ENCODE measurements at regions not wholly inside any gene's neighbourhood (a gene's known extent, or its start where the extent isn't known, plus 50 kb on each side); places are given as distances from the start of the nearest gene placed in this dataset.

DNA sequence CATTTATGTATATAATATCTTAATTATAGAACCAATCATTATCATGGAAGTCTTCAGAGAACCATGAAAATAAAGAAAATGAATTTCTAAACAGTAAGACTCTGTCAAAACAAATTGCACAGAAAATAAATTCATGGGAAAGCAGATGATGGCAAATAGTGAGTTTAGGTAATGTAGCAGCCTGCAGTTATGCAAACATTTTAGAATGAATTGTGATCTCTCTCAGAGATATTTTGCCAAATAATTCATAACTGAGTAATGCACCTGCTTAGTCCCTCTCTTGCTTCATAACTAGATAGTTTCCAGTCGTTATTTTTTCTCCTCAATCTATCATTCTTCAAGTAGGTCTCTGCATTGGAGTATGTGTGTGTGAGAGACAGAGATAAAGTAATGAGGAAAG lies 492.7 kb upstream of the THBS1 start:
- in situ Hi-C loops (cut with HindIII; ENCODE audit: low pct_unique_long_range_greater_than_20kb, low sequenced_read_pairs), result no loop called here
- DNase-seq (ENCODE audit: low read depth), result no peak

DNA sequence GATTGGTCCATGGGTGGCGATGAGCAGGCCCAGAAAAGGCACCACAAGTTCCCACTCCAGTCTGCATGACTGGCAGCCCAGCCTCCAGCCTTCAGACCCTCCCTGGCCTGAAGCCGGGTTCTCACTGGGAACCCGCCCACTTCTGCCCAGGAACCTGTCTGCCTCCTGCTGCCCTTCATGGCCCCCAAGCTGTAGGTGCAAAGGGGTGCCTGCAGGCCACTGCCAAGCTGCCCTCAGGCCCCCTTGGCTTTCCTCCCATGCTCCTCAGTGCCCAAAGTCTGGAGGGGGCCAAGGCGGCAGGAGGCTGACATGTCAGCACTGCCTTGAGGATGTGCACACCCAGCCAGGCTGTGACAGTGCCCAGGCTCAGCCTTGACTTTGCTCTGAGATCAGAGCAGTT lies 488.5 kb upstream of the THBS1 start:
- in situ Hi-C loops (cut with HindIII; ENCODE audit: low pct_unique_long_range_greater_than_20kb, low sequenced_read_pairs), result no loop called here
- no peak for DNase-seq (ENCODE audit: low read depth)

DNA sequence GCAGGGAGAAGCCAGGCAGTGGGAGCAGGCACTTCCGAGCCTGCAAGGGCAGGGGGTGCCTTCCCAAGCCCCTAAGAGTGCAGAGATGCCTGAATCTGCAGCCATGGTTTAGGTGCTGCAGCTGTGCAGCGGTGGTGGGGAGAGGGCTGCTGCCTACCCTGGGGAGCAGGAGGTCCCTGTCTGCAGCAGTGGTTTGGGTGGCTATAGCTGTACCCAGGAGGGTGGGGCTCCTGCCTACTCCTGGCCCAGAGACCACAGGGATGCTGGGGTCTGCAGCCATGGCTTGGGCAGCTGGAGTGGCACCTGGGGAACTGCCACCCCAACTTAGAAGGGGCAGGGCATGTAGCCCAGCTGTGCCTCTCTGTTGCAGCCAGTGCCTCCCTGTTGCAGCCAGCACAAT lies 488.1 kb upstream of the THBS1 start:
- DNase-seq (ENCODE audit: low read depth), result no peak
- in situ Hi-C loops (cut with HindIII; ENCODE audit: low pct_unique_long_range_greater_than_20kb, low sequenced_read_pairs), result no loop called here

DNA sequence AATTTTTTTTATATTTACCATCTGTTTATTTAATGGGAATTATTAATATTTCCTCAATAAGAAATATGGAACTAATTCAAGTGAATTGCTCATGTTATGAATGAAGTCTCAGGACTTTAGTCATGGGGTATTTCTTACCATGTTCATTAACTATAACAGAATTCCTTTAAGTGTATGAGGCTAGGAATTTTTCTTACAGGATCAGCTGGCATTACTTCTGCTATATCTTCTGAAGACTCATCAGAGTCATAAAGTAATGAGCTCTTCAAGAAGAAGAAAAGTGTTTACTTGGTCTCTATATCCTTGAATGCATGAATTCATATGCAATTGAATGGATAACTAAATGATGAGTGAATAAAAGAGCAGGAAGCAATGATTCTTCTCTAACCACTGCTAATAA lies 486.8 kb upstream of the THBS1 start:
- no peak for DNase-seq (ENCODE audit: low read depth)
- in situ Hi-C loops (cut with HindIII; ENCODE audit: low pct_unique_long_range_greater_than_20kb, low sequenced_read_pairs), result no loop called here

DNA sequence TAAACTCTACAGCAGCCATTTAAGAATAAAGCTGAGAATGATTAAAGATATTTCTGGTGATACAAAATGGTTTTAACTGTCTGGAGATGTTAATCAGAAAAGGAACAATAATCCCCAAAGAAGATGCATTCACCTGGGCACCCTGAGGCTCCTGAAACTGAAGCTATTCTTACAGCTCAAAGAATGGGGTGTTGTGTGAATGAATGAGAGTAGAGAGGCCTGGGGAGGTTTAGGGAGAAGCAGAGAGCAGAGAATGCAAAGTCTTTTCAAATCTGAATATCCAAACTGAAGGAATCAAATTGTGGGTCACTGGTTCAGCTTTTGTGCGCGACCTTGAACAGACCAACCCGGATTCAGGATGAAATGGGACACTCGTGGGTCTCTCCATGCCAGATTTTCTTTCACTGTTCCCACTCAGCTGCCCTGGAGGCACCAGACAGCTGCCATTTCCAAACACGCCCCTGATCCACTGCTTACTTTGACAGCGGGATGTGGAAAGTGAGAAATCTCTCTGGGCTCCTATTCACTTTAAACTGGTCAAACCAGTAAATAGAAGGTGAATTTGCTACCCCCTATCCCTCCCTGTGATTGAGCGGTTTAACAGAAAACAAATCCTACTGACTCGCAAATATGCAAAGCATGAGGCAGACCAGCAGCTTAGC lies 485.5 kb upstream of the THBS1 start:
- no peak for DNase-seq (ENCODE audit: low read depth)
- in situ Hi-C loops (cut with HindIII; ENCODE audit: low pct_unique_long_range_greater_than_20kb, low sequenced_read_pairs), result no loop called here

DNA sequence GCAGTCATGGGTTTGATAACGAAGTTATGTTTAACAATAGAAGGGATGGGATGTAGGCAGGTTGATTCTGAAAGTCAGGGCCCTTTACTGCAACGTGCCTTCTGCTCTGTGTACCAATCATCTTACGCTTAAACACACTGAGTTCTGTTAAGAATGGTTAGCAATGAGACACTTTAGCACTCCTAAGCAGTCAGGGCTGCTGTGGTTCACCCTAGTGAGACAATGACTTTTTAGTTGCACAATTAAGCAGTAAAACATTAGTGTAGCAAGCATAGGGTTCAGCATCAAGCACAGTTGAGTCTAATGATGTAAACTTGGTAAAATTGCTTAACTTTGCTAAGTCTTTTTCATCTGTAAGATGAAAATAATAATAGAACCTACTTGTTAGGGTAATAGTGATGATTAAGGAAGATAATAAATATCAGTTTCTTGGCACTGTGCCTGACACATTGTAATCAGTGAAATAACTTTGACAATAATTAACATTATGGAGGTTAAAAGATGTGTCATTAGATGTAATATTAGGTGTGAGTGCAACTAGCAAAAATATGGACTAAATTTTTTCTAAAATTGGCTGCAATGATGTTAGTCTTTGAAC lies 484.2 kb upstream of the THBS1 start:
- in situ Hi-C loops (cut with HindIII; ENCODE audit: low pct_unique_long_range_greater_than_20kb, low sequenced_read_pairs), result no loop called here

DNA sequence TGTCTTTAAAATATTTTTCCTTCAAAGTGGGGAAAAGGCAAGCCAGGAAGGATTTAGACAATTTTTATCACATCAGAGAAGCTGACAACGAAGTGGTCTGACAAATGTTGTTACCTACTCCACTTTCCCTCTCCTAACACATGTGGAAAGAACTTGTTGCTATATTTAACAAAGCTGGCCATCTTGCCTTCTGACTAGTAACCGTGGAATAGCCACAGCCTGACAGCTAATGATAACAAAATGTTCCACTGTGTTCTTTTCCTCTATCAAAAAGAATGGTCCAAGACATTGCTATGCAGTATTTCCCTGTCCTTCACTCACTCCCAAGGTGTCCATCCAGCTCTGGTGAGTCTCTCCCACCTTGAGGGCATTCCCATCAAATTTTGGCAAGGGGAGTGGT lies 481.4 kb upstream of the THBS1 start:
- DNase-seq (ENCODE audit: low read depth), result no peak
- in situ Hi-C loops (cut with HindIII; ENCODE audit: low pct_unique_long_range_greater_than_20kb, low sequenced_read_pairs), result no loop called here

More for the DNA sequence above, 484.2 kb upstream of the THBS1 start:
- DNase-seq (ENCODE audit: low read depth), result no peak

DNA sequence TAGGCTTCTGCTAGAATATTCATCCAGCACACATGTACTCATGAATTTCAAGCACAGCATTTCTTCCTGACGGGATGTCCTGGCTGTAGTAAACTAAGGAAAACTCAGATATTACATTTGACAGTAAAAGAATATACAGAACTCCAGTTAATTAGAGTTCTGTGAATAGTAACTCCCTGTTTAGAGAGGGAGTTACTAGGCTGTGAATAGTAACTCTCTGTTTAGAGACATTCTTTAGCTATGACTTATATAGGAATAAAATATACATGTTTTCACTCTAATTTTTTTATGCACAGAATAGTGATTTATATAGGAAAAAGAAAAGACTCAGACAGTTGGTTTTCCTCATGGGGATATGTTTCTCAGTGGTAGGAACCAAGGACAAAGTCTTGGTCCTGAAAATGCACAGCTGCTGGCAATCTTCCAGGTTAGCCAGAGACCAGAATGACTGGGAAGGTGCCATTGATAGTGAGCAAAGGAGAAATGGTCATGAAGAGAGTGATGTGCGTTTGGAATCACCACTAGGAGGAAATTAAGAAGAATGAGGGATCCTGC lies 480.7 kb upstream of the THBS1 start:
- in situ Hi-C loops (cut with HindIII; ENCODE audit: low pct_unique_long_range_greater_than_20kb, low sequenced_read_pairs), result no loop called here
- no peak for DNase-seq (ENCODE audit: low read depth)

DNA sequence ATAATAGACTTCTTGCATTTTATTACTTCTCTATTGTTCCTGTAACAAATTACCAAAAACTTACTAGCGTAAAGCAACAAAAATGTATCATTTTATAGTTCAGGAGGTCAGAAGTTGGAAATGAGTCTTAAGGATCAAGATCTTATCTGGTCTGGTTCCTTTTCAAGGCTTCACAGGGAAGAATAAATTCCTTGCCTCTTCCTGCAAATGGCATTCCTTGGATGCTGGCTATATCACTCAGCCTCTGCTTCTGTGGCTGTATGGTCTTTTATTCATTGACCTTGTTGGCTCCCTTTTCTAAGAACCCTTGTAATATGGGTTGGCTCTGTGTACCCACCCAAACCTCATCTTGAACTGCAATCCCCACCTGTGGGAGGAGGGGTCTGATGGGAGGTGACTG lies 478.4 kb upstream of the THBS1 start:
- no peak for DNase-seq (ENCODE audit: low read depth)

DNA sequence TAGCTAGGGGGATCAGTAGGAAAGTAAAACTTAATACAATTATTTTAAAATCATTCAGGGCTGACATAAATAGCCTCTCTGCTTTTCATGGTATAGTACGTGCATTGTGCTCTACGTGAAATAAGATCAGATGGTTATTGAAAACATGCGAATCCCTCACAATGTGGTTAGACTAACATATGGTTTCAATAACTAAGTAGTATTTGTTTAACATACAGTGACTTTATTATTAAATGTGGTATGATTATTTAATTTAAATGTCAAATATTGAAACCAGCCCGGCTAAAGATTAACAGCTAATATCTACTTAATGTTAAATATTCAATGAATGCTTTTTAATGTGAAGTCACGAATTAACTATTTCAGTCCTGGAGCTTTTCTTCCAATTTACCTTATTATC lies 473.9 kb upstream of the THBS1 start:
- no peak for DNase-seq (ENCODE audit: low read depth)
- in situ Hi-C loops (cut with HindIII; ENCODE audit: low pct_unique_long_range_greater_than_20kb, low sequenced_read_pairs), result no loop called here

More for the DNA sequence above, 478.4 kb upstream of the THBS1 start:
- in situ Hi-C loops (cut with HindIII; ENCODE audit: low pct_unique_long_range_greater_than_20kb, low sequenced_read_pairs), result no loop called here

DNA sequence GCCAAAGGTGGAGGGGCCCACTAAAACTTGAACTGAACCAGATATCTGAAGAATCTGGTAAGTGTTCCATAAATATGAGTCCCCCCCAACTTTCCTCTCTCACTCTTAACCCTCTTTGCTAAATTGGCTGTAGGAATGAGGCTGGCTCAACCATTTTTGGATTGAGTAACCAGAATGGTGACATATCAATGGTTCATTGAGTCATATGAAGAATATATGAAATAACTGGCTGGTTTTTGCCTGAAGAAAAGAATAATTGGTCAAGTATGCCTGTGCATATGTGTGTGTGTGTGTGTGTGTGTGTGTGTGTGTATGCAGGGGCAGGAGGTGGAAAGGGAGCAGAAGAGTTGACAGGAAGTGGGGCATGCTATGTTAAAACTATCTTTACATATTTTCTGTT lies 472.9 kb upstream of the THBS1 start:
- no peak for DNase-seq (ENCODE audit: low read depth)
- in situ Hi-C loops (cut with HindIII; ENCODE audit: low pct_unique_long_range_greater_than_20kb, low sequenced_read_pairs), result no loop called here

DNA sequence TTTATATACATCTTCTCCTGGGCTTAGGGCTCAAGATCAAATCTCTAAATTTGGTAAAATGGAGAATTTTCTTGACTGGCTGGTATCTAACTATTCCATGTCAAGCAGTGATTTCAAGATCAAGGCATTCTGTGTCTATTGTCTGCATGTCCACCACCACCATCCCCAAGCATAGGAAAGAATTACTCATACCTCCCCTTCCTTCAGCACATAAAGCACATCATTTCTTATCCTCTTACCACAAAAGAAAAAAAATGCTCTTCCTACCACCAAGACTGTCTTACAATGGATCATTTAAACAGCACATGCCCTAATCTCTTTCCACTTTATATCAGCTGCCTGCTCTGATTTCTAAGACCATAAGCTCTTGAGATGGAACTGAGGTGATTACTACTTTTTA lies 470.5 kb upstream of the THBS1 start:
- no peak for DNase-seq (ENCODE audit: low read depth)
- in situ Hi-C loops (cut with HindIII; ENCODE audit: low pct_unique_long_range_greater_than_20kb, low sequenced_read_pairs), result no loop called here

DNA sequence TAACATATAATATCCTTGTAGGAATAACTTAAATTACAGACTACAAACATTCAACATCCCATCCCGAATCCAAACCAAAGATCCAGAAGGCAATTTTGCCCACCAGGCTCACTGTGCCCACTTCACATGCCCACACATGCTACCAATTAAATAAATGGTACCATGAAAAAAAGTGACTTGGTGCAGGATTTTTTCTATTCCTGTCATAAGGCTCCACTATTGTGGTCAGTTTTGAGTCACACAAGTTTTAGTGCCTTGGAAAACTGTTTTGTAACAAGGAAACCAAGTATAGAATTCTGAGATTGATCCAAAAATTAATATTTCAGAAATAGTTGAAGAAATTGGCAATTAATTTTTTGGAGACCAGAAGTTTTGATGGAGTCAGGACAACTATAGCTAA lies 470.1 kb upstream of the THBS1 start:
- no peak for DNase-seq (ENCODE audit: low read depth)
- in situ Hi-C loops (cut with HindIII; ENCODE audit: low pct_unique_long_range_greater_than_20kb, low sequenced_read_pairs), result no loop called here

DNA sequence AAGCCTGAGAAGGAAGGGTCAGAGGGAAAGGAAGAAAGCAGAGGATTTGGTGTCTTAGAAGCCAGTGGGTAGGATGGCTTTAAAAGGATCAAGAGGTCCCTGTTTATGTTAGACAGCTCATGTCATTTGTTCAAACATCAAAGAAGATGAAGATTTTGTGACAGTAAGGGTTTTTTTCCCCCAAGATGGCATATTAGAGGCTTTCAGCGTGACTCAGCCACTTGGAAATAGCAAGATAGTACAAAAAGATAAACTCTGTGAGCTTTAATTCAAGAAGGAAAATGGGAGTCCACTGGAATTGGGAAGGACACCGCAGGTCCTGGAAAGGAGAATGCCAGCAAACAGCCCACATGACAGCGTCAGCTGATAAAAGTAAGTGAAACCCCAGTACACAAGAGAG lies 467.1 kb upstream of the THBS1 start:
- no peak for DNase-seq (ENCODE audit: low read depth)
- in situ Hi-C loops (cut with HindIII; ENCODE audit: low pct_unique_long_range_greater_than_20kb, low sequenced_read_pairs), result no loop called here

DNA sequence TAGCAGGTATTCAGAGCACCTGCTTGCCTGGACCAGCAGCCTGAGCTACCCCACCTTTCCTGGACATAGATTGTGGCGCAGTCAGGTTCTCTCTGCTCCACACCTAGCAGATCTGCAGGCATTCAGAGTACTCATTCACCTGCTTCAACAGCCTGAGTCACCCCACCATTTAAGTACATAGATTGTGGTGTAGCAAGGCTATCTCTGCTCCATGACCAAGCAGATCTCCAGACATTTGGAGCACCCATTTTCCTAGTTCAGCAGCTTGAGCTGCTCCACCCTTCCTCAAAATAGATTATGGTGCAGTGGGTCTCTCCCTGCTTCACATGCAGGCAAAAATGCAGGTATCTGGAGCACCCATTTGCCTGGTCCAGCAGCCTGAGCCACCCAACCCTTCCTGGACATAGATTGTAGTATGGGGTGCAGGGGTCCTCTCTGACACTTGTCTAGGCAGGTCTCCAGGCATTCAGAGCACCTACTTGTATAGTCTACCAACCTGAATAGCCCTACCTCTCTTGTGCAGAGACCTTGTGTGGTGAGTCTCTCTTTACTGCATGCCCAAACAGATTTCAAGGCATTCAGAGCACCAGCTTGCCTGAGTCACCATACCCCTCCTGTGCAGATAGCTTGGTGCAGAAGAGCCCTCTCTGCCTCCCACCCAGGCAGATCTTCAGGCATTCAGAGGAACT lies 466.0 kb upstream of the THBS1 start:
- in situ Hi-C loops (cut with HindIII; ENCODE audit: low pct_unique_long_range_greater_than_20kb, low sequenced_read_pairs), result no loop called here
- DNase-seq (ENCODE audit: low read depth), result no peak

DNA sequence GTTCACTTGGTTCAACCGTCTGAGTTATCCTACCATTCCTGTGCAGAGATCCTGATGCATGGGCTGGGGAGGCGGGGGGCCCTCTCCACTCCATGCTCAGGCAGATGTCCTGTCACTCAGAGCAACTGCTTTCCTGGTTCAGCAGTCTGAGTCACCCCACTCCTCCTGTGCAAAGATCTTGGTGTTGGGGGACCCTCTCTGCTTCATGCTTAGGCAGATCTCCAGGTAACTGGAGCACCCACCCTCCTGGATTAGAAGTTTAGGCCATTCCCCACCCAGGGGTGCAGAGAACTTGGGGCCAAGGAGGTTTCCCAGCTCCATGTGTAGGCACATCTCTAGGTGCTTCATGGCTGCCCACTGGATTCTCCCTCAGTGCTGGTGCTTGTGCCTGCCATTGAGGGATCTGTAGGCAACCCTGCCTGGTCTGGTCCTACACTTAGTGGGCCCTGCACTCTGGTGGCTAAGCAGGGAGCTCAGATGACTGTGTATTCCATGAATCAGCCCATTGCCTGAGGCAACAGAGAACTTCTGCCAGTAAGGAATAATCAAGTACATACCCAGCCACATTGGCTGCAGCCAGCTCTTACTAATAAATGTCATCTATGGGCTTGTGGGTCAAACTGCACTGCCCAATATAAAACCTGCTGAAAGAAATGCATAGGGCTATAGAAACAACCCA lies 465.4 kb upstream of the THBS1 start:
- DNase-seq (ENCODE audit: low read depth), result no peak
- in situ Hi-C loops (cut with HindIII; ENCODE audit: low pct_unique_long_range_greater_than_20kb, low sequenced_read_pairs), result no loop called here

DNA sequence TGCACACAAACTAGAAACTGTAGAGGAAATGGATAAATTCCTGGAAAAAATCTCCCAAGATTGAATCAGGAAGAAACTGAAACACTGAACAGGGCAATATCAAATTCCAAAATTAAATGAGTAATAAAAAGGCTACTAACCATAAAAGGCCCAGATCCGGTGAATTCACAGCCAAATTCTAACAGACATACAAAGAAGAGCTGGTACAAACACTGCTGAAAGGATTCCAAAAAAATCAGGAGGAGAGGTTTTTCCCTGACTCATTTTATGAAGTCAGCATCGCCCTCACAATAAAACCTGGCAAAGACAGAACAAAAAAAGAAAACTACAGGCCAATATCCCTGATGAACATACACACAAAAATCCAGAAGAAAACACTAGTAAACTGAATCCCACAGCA lies 462.4 kb upstream of the THBS1 start:
- in situ Hi-C loops (cut with HindIII; ENCODE audit: low pct_unique_long_range_greater_than_20kb, low sequenced_read_pairs), result no loop called here
- no peak for DNase-seq (ENCODE audit: low read depth)

DNA sequence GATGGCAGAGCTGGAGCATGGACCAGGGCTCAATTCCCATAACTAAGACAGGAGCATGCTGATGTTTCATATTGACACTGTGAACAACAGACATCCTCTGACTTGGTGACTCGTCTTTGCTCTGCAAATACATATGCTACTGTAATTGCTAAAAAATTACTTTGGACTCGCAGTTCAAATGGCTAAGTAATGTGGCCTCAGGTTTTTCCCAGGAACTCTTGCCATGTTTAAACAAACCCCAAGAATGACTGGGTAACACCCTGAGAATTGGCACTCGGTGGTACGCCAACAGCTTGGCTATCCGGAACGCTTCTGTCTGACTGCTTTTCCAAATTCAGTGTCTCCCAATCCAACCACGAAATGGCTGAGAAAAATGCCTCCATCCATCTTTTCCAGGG lies 456.7 kb upstream of the THBS1 start:
- DNase-seq (ENCODE audit: low read depth), result no peak
- in situ Hi-C loops (cut with HindIII; ENCODE audit: low pct_unique_long_range_greater_than_20kb, low sequenced_read_pairs), result no loop called here

DNA sequence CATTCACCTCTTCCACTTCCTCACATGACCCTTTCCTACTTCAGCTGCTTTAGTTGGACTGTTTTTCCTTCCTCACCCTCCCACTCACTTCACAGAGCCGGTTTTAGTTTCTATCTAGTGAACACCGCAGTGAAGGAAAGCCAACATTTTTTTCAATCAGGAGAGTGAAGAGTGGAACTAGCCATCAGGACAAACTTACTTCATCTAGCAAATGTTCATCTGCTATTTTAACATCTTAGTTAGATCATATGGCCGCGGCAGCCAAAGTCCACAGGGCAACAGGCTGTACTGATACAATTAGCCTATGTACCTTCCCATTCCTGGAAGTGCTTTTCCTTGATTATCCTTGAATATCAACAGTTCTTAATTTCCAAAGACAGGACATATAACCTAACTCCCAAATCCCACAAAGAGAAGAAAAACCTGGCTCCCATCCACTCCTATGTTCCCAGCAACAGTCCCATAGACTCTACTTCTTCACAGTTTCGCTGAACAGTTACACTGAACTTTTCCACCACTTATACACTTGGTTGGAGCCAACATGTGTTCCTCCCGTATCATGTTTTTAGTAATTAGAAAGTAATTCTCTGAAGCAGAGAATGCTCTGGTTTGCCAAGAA lies 456.2 kb upstream of the THBS1 start:
- in situ Hi-C loops (cut with HindIII; ENCODE audit: low pct_unique_long_range_greater_than_20kb, low sequenced_read_pairs), result no loop called here
- DNase-seq (ENCODE audit: low read depth), result no peak
